GM21717 (cell line): ENCODE measurements at regions not wholly inside any gene's neighbourhood (a gene's known extent, or its start where the extent isn't known, plus 50 kb on each side); places are given as distances from the start of the nearest gene placed in this dataset.

ENCODE experiments used
- ATAC-seq: cut with Tn5 transposase; IDR thresholded peaks from one replicate; pipeline ENCODE4 v1.9.1; 2021; ENCODE audit warnings: mild to moderate bottlenecking, moderate library complexity; ENCODE audit not compliant: unreplicated experiment

DNA sequence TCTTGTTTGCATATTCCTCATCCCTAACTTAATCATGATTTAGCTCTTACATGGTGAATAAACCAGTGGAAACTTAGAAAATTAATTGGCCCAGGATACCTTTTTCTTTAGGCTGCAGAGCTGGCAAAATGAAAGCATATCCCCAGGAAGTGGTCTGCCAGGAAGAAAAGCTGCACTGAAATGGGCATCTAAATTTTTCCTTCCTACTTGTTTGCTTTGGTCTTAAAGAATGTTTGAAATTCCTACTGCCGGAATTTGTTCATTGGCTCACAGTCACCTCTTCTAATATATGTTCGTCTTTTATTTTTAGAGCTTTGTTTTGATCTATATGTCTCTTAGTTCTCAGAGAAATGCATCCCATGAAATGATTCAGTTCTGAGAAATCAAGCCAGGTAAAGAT lies 113.2 kb upstream of the ELL2 start:
- no peak for ATAC-seq

DNA sequence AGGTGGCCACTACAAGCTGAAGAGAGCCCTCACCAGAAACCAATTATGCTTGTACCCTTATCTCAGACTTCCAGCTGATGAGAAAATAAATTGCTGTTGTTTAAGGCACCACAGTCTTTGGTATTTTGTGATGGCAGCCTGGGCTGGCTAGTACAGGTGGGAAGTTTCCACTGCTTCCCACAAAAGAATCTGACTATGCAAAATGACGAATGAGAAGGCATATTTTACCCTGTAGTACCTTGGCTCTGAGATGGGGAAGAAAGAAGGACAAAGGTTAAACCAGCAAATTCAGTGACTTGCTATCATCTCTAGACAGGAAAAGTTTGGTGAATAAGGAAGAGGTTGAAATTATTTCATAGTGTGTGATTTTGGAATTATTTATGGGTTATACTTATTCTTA lies 112.8 kb upstream of the ELL2 start:
- ATAC-seq: no peak

DNA sequence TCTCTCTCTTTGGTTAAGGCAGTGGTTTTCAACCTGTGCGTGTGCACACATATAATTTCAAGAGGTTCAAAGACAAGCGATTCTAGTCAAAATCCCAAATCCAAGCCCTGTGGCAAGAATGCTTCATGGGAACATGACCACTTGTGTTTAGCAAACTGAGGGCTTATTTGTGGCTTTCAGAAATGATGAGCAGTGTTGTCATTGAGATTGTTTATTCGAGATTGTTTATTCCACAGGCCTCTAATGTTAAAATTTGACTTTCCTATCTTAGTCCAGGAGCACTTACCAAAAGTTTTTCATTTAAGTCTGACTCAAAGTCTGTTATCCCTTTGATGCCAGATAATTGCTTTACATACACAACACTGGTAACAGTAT lies 111.1 kb upstream of the ELL2 start:
- ATAC-seq: no peak

DNA sequence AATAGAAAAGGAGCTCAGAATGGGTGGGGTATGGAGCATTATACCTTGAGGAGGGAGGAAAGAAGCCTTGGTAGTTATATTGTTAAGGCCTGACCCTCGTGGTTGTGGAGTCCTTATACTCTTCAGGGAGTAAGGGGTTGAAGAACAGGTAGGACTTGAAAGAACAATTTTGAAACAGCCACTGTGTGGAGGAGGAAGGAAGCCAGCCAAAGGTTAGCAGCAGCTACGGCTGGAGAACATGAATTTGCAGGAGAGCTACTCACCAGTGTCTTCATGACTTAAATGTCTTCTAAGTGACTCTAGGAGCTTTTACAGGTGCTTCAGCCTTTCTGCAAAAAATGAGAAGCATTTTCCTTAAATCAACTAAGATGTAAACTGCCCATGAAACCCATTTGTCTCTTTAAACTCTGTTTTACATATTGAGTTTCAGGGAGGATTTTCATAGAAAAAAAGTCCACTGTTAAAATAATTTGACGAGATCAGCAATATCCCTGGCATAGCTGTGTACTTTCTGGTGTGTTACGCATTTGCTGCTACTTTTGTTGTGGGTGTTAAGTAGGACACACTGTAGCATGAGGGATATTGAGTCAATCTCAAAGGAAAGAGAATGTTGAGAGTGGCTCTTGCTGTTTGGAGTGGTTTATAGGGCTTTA lies 110.6 kb upstream of the ELL2 start:
- no peak for ATAC-seq

DNA sequence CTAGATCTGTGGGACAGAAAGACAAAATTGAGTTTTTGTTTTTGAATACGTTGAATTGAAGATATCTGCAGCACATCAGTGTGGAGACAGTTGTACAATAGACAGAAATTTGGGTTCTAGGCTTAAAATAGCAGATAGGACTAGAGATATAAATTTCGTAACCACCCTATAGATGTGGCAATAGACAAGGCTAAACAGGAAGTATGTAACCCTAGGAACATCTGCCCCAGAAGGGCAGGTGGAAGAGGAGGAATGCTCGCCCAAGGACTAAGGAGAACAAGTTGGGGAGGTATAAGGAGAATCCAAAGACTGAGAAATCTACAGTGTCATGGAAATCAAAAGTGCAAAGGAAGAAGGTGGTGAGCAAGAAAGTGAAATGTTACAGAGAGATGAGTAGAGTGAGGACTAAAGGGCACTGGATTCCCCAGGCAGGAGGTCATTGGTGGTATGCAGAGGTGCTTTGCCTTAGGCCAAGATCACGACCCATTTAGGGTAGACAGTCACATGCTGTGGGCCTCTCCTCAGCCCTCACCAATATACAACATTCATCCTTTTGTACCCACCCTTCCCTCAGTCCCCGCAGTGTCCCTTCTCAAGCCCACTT lies 109.1 kb upstream of the ELL2 start:
- no peak for ATAC-seq

DNA sequence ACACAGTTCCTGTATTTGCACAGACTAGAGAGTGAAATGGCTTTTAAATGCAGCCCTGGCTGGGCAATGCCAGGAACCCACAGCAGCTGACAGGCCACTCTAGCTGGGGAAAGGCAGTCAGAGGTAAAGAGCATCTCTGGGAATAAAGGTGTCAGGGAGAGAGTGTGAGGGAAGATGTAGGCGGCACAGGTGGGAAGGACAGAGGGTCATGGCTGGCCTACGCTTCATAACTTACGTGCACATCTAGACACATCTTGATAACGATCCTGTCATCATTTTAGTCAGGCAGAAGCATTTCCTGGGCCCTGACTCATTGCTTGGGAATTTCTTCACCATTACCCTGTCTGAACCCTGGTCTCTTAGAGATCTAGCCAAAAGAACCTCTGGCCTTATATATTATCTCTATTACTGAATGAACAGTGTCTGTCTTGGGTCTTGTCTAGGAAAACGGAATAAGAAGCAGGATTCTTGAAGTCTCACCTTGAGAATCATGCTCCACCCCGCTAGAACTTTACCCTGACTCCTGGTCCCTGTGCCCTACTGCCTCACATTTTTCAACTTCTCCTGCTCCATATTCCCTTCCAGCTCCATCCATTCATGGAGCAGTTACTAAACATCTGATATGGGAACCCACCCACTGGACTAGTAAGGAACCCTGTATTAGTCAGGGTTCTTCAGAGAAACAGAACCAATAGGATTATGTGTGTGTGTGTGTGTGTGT lies 106.4 kb upstream of the ELL2 start:
- no peak for ATAC-seq

DNA sequence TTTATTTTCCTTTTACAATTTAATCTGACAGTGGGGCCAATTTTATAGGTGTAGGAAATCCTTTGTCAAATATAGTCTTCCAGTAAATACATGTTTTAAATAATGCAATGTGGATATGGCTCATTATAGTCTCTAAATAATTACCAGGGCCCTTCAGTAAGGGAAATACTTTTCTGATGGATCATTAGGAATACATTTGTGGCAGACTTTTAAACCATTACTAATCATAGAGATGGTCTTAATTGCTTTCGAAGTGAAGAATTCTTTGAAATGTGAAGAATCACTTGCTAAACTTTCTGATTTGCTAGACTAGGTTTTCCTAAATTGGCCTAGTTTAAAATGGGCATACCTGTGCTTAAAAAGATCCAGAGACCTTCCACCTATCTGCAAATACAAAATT lies 105.6 kb upstream of the ELL2 start:
- no peak for ATAC-seq

DNA sequence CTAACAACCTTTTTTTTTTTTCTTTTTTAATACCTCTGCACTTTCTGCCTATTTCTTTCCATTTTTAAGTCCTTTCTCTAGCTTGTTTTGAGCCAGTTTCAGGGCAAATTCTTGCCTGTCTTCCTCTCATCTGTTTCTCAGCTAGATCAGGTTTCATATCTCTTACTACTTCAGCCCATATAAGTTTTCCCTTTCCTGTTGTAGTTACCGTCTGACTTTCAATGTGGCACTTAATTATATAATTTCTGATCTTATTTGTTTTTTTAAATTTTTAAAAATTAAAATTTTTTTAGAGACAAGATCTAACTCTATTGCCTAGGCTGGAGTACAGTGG lies 104.7 kb upstream of the ELL2 start:
- no peak for ATAC-seq

DNA sequence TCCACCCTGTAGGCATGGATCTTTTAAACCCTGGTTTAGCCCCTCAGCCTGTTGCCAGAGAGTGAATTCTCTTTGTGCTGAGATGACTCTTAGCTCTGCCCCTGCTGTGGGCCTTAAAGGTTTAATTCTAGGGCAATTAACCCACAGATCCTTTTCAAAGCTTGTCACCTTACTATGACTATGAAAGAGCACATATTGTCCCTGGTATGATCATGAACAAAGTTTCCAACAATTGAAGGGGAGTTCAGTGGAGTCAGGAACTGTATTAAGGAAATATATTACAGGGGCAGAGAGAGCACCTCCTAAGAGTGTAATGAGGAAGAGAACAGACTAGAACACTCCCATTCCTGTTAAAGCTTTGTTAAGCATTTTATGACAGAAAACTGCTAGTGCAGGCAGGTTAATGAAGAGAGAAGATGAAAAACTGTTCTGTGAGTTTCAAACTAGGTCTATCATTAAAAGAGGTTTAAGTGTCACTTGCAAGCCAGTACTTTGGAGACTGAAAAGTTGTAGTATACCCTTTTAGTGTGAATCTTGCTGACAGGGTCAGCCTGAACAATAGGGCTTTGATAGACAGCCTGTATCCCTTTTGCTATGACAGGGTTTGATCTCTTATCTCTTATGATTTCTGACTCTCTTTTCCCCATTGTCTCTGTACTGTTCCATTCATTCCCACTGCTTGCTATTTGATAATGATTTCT lies 104.2 kb upstream of the ELL2 start:
- ATAC-seq: no peak

DNA sequence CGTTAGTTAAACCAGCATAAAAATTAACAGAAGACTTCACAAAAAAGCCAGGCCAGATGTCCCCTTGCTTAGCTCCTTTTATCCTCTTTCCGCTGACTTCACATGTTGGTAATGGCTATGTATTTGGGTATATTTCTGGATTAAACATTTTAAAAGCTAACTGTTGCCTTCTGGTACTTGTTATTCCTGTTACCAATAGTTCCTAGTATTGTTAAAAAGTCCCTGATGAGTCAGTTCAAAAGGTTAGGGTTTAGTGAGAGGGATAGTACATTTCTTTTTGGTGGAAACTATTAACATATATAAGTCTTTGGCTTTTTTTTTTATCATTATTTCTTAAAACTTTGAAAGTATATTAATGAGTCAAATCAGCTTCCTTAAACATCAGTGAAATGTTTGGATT lies 103.2 kb upstream of the ELL2 start:
- ATAC-seq: no peak

DNA sequence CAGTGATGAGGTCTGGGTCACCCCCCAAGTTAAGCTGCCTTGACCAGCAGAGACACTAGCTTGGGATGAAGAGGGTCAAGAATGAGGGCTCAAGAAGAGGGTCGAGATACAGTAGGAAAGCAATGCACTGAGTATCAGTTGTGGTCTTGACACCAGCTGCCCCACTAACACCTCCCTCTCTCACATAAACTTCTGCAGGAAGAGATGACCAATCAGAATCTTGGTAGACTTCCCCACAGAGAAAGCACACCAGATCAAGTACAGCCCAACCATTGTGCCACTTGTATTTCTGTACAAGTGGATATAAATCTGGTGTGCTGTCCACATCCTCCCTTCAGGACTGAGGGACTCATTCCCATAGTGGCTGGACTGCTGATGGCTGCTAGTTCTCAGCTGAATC lies 101.2 kb upstream of the ELL2 start:
- ATAC-seq: no peak

DNA sequence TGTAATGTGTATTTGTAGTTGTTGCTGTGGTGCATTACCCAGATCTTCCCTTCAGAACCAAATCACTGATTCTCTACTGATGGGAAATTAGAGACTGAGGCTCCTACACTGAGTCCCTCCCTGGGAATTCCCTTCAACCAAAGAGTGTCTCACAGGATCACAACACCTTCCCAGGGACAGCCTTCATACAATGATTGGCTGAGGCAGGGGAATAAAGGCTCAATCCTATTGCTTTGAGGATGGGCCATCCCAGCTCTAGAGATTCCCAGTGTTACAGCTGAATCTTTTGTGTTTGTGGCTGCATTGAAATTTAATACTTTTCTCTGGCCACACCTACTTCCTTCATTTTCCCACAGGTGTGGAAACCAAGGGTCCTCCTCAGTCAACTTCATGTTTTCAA lies 96.4 kb upstream of the ELL2 start:
- ATAC-seq: no peak

DNA sequence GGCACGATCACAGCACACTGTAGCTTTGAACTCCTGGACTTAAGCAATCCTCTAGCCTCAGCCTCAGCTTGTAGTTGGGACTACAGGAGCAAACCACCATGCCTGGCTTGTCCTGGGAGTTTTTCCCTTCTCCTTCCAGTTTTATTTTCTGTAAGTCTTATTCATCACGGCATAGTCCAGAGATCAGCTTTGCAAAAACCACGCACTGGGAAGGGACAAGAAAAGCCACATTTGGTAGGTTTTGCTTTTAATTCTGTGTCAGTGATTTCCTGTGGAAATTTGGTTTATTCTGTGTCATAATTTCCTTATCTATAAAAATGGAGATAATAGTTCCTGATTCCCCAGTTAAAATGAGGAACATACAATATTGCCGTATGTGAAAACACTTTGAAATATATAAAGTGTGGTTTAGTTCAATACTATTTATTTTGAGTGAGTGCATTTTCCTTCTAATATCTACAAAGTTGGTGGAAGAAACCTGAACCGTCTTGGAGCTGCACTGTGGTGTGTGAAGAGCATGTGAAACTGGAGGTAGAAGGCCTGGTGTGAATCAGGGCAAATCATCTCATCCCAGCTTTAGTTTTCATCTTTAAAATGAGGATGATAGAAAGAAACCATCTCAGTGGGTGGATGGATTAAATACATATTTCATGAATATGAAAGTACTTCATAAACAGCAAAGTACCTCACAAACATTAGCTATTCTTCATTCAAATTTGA lies 92.8 kb upstream of the ELL2 start:
- ATAC-seq: no peak

DNA sequence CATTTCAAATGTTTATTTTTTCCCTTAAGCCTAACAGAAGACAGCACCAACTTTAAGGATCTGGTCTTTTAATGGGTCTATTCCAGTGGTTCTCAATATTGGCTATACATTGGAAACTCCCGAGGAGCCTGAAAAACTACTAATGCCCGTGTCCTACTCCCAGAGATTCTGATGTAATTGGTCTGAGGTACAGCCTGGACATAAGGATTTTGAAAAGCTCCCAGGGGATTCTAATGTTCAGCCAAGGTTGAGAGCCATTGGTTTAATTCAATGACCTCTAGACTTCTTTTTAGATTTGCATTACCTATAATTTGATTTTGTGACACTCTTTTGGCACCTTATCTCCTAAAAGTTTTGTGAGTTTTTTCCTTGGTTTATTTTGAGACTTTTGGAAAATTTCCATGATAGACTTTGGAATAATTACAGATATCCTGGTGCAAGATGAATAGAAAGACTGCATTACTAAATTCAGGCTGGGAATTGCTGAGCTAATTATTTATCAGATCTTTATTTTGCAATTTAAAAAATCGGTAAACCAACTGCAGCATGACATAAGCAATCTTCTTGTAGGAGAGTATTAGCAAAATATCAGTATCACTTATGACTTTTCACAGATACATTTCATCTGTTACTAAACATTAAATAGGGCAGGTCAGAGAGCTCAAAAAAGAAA lies 91.5 kb upstream of the ELL2 start:
- no peak for ATAC-seq

DNA sequence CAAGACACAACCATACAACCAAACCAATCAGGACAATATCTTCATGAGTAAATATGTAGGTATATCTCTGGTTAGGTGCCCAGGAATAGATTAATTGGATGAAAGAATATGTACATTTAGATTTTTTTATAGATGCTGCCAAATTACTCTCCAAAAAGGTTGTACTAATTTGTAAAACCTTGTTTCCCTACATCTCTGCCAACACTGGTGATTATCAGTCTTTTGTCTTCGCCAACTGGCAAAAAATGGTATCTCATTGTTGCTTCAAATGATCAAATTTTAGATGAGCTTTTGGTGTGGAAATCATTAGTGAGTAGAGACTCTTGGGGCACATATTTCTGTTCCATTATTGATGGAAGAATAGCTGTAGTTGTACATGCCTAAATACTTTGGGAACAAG lies 90.7 kb upstream of the ELL2 start:
- no peak for ATAC-seq

DNA sequence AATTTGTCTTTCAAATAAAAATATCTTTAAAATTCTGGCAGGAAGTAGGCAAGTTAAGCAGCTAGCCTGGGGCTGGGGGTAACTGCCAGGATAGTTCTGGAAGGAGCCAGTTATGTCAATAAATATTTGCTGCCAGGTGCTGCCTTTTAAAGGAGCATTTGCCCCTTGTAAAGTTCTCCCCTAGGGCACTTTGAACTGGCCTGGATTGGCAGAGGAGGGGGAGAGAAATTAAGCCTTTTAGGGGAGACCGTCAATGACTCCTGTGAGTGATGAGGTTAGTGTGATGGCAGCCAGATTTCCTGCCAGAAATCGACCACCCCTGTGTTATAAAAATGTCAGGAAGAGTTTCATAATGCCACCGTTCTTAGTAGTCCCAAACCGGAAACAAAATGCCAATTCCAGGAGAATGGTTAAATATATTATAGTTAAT lies 89.8 kb upstream of the ELL2 start:
- ATAC-seq: no peak

DNA sequence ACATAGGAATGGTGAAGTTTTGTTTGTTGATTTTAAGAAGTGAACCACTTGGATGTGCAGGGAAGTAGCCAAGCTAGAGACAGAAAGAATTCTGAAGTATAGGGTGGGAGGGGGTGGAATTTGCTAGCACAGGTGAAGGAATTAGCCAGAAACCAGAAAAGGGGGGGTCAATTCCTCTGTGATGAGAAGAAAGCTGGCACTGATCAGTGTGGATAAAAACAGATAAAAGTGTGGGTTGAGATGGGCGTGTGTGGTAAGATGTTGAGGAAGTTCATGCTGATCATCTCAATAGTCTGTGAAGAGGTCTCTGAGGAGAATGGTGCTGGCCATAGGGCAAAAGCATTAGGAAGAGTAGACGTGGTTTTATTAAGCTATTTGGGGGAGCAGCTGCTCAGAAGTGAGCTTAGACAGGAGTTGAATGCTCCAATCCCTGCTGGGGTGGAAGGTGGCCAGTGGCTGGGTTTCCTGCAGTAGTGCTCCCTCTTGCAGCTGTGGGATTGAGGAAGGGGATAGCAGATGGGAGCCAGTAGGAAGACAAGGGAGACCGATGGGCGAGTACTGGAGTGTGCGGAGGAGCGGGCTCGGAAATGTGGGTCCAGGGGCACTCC lies 88.7 kb upstream of the ELL2 start:
- no peak for ATAC-seq

DNA sequence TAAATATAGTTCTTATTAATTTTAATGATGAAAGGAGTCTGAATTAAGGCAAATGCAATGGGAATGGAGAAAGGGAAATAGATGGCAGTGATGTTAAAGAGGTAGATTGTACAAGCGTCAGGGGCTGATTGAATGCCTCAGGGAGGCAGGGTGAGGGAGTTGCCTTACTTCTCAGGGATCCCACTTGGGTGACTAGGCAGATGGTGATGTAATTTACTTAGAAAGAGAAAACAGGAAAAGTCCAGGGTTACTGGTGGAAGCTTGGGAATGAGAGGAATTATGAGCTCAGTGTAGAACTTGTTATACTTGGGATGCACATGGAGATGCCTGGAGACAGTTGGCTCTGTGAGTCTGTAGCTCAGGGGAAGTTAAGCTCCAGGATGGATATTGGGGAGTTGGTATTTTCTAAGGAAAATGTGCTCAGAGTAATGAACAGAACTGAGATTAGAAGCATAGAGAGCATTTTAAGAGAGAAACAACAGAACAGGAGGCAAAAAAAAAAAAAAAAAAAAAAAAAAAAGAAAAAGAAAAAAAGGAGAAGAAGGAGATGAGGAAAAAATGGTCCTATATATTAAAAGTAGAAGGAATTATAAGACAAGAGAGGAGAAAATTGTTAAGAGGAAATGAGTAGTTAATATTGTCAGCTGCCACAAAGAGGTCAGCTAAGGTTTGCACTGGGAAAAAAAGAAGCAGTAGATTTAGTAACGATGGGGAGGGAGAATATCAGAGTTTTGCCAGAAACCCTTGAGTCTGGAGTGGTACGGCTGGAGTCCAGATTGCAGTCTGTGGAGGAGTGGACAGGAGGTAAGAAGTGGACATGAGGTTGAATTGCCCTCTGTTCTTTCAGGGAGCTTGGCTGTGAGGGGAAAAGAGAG lies 88.0 kb upstream of the ELL2 start:
- ATAC-seq: no peak

DNA sequence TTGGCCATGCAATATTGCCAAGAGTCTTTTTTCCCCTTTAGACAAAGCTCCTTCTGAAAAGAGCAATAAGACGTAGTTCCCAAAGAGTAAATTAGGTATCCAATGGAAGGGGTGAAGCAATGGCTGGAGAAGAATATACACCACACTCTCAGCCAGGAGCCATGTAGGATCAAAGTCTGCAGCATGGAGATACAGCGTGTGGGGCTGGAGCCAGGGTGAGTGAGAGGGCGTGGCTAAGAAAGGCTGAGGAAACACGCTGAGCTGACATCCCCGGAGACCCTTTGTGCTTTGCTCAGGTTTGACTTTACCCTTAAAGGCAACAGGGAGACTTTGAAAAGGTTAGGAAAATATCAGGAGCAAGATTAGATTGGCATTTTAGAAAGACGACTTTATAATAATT lies 87.1 kb upstream of the ELL2 start:
- no peak for ATAC-seq

DNA sequence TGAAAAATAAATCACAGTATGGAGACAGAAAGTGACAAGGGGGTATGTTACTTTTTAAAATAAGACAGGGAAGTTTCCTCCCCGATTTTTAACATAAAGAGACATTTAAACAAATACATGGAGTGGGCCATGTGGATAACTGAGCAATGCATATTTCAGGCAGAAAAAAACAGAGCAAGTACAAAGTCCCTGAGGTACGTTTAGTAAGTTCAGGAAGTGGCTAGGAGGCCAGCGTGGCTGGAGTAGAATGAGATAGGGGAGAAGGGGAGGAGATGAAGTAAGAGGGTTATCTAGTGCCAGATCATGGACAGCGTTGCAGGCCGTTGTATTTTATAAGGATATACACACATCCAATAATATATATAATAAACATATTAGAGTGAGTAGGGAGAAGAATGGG lies 84.2 kb upstream of the ELL2 start:
- ATAC-seq: no peak
